KMS-11 (cell line): ENCODE measurements at regions not wholly inside any gene's neighbourhood (a gene's known extent, or its start where the extent isn't known, plus 50 kb on each side); places are given as distances from the start of the nearest gene placed in this dataset.
A peak's percentile ranks its signal among the peaks of the same experiment; 100 is the strongest.

ENCODE experiments used
- H2AFZ ChIP-seq: fragments of 200-600 bp; sonication (generic); 2 replicates; pipeline ENCODE4 v1.6.1; 2016; ENCODE audit warnings: antibody characterized with exemption, mixed run types, low read depth
- H3K27ac ChIP-seq: fragments of 200-600 bp; sonication (generic); 2 replicates; pipeline ENCODE4 v1.6.1; 2016; ENCODE audit warnings: mild to moderate bottlenecking, mixed run types
- H3K27me3 ChIP-seq: fragments of 200-600 bp; sonication (generic); 2 replicates; pipeline ENCODE4 v1.6.1; 2017; ENCODE audit warnings: mild to moderate bottlenecking, low read depth, mixed run types, moderate library complexity; ENCODE audit not compliant: insufficient read depth
- H3K36me3 ChIP-seq: fragments of 200-600 bp; sonication (generic); 2 replicates; pipeline ENCODE4 v1.6.1; 2017; ENCODE audit warnings: mild to moderate bottlenecking, mixed run types; ENCODE audit not compliant: insufficient read depth
- H3K4me1 ChIP-seq: fragments of 200-600 bp; sonication (generic); 2 replicates; pipeline ENCODE4 v1.6.1; 2016; ENCODE audit warnings: mild to moderate bottlenecking, low read depth, mixed run types; ENCODE audit not compliant: poor library complexity, severe bottlenecking
- H3K4me2 ChIP-seq: fragments of 200-600 bp; sonication (generic); 2 replicates; pipeline ENCODE4 v1.7.0; 2016; ENCODE audit warnings: mild to moderate bottlenecking, mixed run types
- H3K4me3 ChIP-seq: fragments of 200-600 bp; sonication (generic); IDR thresholded peaks from 2 replicates; pipeline ENCODE4 v1.6.1; 2017; ENCODE audit warnings: low read depth, low read length, mixed read lengths; ENCODE audit not compliant: insufficient read depth
- H3K79me2 ChIP-seq: fragments of 200-600 bp; sonication (generic); 2 replicates; pipeline ENCODE4 v1.6.1; 2016; ENCODE audit warnings: low read depth, mixed run types; ENCODE audit not compliant: insufficient read depth
- H3K9ac ChIP-seq: fragments of 200-600 bp; sonication (generic); 2 replicates; pipeline ENCODE4 v1.6.1; 2016; ENCODE audit warnings: mild to moderate bottlenecking, mixed run types
- H4K20me1 ChIP-seq: fragments of 200-600 bp; sonication (generic); 2 replicates; pipeline ENCODE4 v1.6.1; 2016; ENCODE audit warnings: mild to moderate bottlenecking, mixed run types; ENCODE audit not compliant: insufficient read depth
- TF ChIP-seq, protein P1 (sequence below): fragments of 200-600 bp; sonication (generic); conservative IDR thresholded peaks from 2 replicates; pipeline ENCODE4 v1.6.1; 2017; ENCODE audit warnings: low read depth, mild to moderate bottlenecking, antibody characterized with exemption, low read length, moderate library complexity, mixed read lengths

GRCh38 chr4:138410266-138410665, 168.1 kb upstream of the SLC7A11 start:
- Histone ChIP-seq H3K79me2 (no peaks in the 10 kb centered on the region), H3K27ac (no peak overlapping the region), H2AFZ (no peak overlapping the region), H3K4me1 (no peaks in the 10 kb centered on the region), H3K4me2 (no peak overlapping the region), H3K9ac (no peak overlapping the region), H4K20me1 (no peaks in the 10 kb centered on the region), H3K36me3 (no peaks in the 10 kb centered on the region), H3K27me3 (no peaks in the 10 kb centered on the region), H3K4me3 (no peak overlapping the region)
- TF ChIP-seq, protein P1, sequence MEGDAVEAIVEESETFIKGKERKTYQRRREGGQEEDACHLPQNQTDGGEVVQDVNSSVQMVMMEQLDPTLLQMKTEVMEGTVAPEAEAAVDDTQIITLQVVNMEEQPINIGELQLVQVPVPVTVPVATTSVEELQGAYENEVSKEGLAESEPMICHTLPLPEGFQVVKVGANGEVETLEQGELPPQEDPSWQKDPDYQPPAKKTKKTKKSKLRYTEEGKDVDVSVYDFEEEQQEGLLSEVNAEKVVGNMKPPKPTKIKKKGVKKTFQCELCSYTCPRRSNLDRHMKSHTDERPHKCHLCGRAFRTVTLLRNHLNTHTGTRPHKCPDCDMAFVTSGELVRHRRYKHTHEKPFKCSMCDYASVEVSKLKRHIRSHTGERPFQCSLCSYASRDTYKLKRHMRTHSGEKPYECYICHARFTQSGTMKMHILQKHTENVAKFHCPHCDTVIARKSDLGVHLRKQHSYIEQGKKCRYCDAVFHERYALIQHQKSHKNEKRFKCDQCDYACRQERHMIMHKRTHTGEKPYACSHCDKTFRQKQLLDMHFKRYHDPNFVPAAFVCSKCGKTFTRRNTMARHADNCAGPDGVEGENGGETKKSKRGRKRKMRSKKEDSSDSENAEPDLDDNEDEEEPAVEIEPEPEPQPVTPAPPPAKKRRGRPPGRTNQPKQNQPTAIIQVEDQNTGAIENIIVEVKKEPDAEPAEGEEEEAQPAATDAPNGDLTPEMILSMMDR: no peak

DNA sequence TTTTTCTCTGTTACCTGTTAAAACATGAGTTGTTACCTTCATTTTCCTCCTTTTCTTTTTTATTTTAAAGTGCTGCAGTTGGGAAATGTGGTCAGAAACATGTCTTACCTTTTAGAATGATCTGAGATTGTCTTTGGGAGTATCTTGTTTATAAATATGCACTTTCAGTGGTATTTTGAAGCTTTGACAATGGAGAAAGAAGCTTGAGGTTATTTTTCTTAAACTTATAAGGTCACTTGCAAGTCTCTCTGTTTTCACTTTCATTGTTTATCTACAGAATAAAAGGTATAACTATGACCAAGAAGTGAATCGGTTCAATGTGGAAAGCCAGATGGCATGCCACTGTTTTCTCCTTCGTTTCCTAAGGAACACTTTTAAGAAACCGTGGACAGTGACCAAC, 167.5 kb upstream of the SLC7A11 start:
- Histone ChIP-seq H4K20me1 (no peaks in the 10 kb centered on the region), H3K4me1 (no peaks in the 10 kb centered on the region), H3K36me3 (no peaks in the 10 kb centered on the region), H2AFZ (no peak overlapping the region), H3K4me3 (no peak overlapping the region), H3K27ac (no peak overlapping the region), H3K27me3 (no peaks in the 10 kb centered on the region), H3K79me2 (no peaks in the 10 kb centered on the region), H3K4me2 (peak overlapping the region; percentile 23; the same call in 1 of the 2 replicates), H3K9ac (no peak overlapping the region)
- TF ChIP-seq, protein P1: no peak

DNA sequence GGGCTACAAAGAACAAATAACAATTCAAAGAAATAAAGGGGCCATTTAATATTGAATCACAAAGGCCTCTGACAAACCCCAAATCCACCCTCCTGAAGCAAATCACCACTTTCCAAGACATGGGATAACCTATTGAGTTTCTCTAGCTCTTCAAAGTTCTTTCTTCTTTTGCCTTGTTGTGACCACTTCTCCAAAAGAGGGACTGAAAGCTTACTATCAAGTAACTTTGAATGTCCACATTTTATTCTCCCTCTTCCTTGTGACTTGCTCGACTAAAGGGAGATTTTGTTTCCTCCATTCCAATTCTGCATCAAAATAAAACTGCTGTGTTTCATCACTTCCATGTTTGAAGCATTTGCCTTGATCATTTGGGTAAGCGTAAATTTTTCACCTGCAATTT, 166.6 kb upstream of the SLC7A11 start:
- H3K4me3 ChIP-seq: no peak overlapping the region
- no peaks in the 10 kb centered on the region for H3K4me1 ChIP-seq
- no peak overlapping the region for H2AFZ ChIP-seq
- H3K27me3 ChIP-seq: no peaks in the 10 kb centered on the region
- H3K9ac ChIP-seq: no peak overlapping the region
- no peak overlapping the region for H3K27ac ChIP-seq
- H3K36me3 ChIP-seq: no peaks in the 10 kb centered on the region
- no peaks in the 10 kb centered on the region for H3K79me2 ChIP-seq
- H4K20me1 ChIP-seq: no peaks in the 10 kb centered on the region
- TF ChIP-seq, protein P1: no peak
- H3K4me2 ChIP-seq: no peak overlapping the region

GRCh38 chr4:138407329-138407728, 165.2 kb upstream of the SLC7A11 start:
- no peak overlapping the region for H3K27ac ChIP-seq
- no peaks in the 10 kb centered on the region for H3K4me1 ChIP-seq
- TF ChIP-seq, protein P1: no peak

More at GRCh38 chr4:138407329-138407728, 165.2 kb upstream of the SLC7A11 start:
- Histone ChIP-seq H3K27me3 (no peaks in the 10 kb centered on the region), H3K9ac (no peak overlapping the region), H3K79me2 (no peaks in the 10 kb centered on the region), H2AFZ (no peak overlapping the region), H3K4me3 (no peak overlapping the region), H4K20me1 (no peaks in the 10 kb centered on the region), H3K36me3 (no peaks in the 10 kb centered on the region), H3K4me2 (no peak overlapping the region)
